K562 (cell line): ENCODE measurements at regions not wholly inside any gene's neighbourhood (a gene's known extent, or its start where the extent isn't known, plus 50 kb on each side); places are given as distances from the start of the nearest gene placed in this dataset.

ENCODE experiments used
- ATAC-seq: fragments of 200-7000 bp; cut with Tn5 transposase; 3 replicates; pipeline ENCODE4 v1.9.1; 2020; ENCODE audit warnings: moderate library complexity
- BruUV-seq: library from RNA; stranded (reverse); fragments of 400-500 nt; replicated peaks from 2 replicates; lab custom pipeline; 2021; lab: Mats Ljungman, UMichigan
- CTCF ChIA-PET: fragments of 300-600 bp; formaldehyde crosslinking; extraction: SDS; loops from one replicate; lab custom pipeline; 2021; ENCODE audit warnings: low intra/inter-chr PET ratio; lab: Yijun Ruan, JAX
- POLR2A ChIA-PET: fragments of 300-600, 350-650 bp; sonication (Branson Sonifier 250); formaldehyde crosslinking; extraction: SDS; loops from one replicate; lab custom pipeline; 2021; ENCODE audit warnings: antibody characterized with exemption, inconsistent platforms; lab: Yijun Ruan, JAX
- DNase-seq, 4 experiments: peaks; one replicate each; pipeline versions ENCODE4 v3.0.0 to v3.0.0-alpha.2; 2011 to 2018; ENCODE audit warnings: low spot score in 3 of 4, mixed read lengths in 3 of 4; ENCODE audit errors: extremely low read depth in 1 of 4
- FAIRE-seq: peaks from 2 replicates; lab custom pipeline; 2011; peaks lifted over from hg19 to GRCh38; lab: Jason Lieb, UNC
- H2AFZ ChIP-seq: 2 replicates; pipeline ENCODE4 v1.6.0; 2011; ENCODE audit warnings: low read depth, low read length, control low read depth, inconsistent platforms
- H3K27ac ChIP-seq: fragments of 200-600 bp; 3 replicates; pipeline ENCODE4 v1.8.0; 2011; ENCODE audit warnings: low read depth, mild to moderate bottlenecking, control low read depth, inconsistent platforms, low read length, moderate library complexity, mixed read lengths; ENCODE audit errors: extremely low read depth
- H3K27me3 ChIP-seq, 2 experiments: fragments of 300-600 bp in 1 of 2; 2 replicates in 1 of 2; 3 replicates in 1 of 2; pipeline versions ENCODE4 v1.6.0 to v1.8.0; 2011; ENCODE audit warnings: inconsistent platforms in 2 of 2, low read length in 2 of 2, mild to moderate bottlenecking in 1 of 2, mixed read lengths in 1 of 2, moderate library complexity in 1 of 2; ENCODE audit not compliant: control insufficient read depth in 2 of 2, insufficient read depth in 2 of 2
- H3K36me3 ChIP-seq: fragments of 300-600 bp; 3 replicates; pipeline ENCODE4 v1.8.0; 2011; ENCODE audit warnings: mild to moderate bottlenecking, low read length, inconsistent platforms; ENCODE audit not compliant: control insufficient read depth, insufficient read depth
- H3K4me1 ChIP-seq, 2 experiments: fragments of 200-600 bp in 1 of 2; replicated peaks in 1 of 2; 2 replicates in 1 of 2; 3 replicates in 1 of 2; pipeline versions ENCODE4 v1.5.1 to v1.8.0; 2011; ENCODE audit warnings: inconsistent platforms in 2 of 2, low read length in 2 of 2, mild to moderate bottlenecking in 1 of 2, mixed read lengths in 1 of 2, moderate library complexity in 1 of 2; ENCODE audit not compliant: control insufficient read depth in 2 of 2, insufficient read depth in 2 of 2
- H3K4me2 ChIP-seq: 2 replicates; pipeline ENCODE4 v1.6.1; 2011; ENCODE audit warnings: low read length, control low read depth, inconsistent platforms, mixed read lengths; ENCODE audit not compliant: insufficient read depth
- H3K4me3 ChIP-seq: fragments of 200-600 bp; sonication (generic), shearing (Covaris generic); 2 replicates; pipeline ENCODE4 v1.5.1; 2016; ENCODE audit warnings: control low read depth, inconsistent platforms
- H3K79me2 ChIP-seq: fragments of 200-600 bp; 3 replicates; pipeline ENCODE4 v1.8.0; 2011; ENCODE audit warnings: low read length, inconsistent platforms; ENCODE audit not compliant: control insufficient read depth, insufficient read depth
- H3K9ac ChIP-seq, 2 experiments: 2 replicates each; pipeline versions ENCODE4 v1.6.0 to v1.6.1; 2011; ENCODE audit warnings: low read depth in 2 of 2, low read length in 2 of 2, control low read depth in 1 of 2, inconsistent platforms in 1 of 2, mild to moderate bottlenecking in 1 of 2, mixed read lengths in 1 of 2; ENCODE audit not compliant: insufficient read depth in 1 of 2
- H3K9me1 ChIP-seq: one replicate; pipeline ENCODE4 v1.6.0; 2011; ENCODE audit warnings: inconsistent platforms, mild to moderate bottlenecking, low read length, moderate library complexity; ENCODE audit not compliant: control insufficient read depth, insufficient read depth
- H3K9me3 ChIP-seq: replicated peaks from 2 replicates; pipeline ENCODE4 v1.5.1; 2011; ENCODE audit warnings: low read depth, low read length, inconsistent platforms; ENCODE audit not compliant: control insufficient read depth, insufficient read depth
- H4K20me1 ChIP-seq: replicated peaks from 2 replicates; pipeline ENCODE4 v1.6.1; 2011; ENCODE audit warnings: low read length, inconsistent platforms, mixed read lengths; ENCODE audit not compliant: control insufficient read depth, insufficient read depth
- HCFC1 ChIP-seq: IDR thresholded peaks from 2 replicates; pipeline ENCODE4 v1.6.1; 2012; ENCODE audit warnings: low read depth, low read length, improper control_type of control experiment
- MBD2 ChIP-seq: sonication (generic); IDR thresholded peaks from 2 replicates; pipeline ENCODE4 v1.6.1; 2016; ENCODE audit warnings: low read depth, borderline replicate concordance
- MXI1 ChIP-seq: IDR thresholded peaks from 2 replicates; pipeline ENCODE4 v1.6.1; 2011; ENCODE audit warnings: low read depth, mild to moderate bottlenecking, improper control_type of control experiment, low read length
- PHTF2 ChIP-seq: fragments of 250-450 bp; sonication (Bioruptor Pico); IDR thresholded peaks from 2 replicates; pipeline ENCODE4 v1.5.0; 2021; ENCODE audit warnings: mild to moderate bottlenecking
- RHOXF2B ChIP-seq: fragments of 250-450 bp; sonication (Bioruptor Pico); conservative IDR thresholded peaks from 2 replicates; pipeline ENCODE4 v1.5.1; 2021
- SETDB1 ChIP-seq: IDR thresholded peaks from one replicate; pipeline ENCODE4 v1.6.1; 2012; ENCODE audit warnings: low read length, control low read depth, inconsistent platforms
- TGIF2 ChIP-seq: sonication (generic); formaldehyde crosslinking; IDR thresholded peaks from 2 replicates; pipeline ENCODE4 v1.8.1; 2022; ENCODE audit warnings: mild to moderate bottlenecking, missing genetic modification reagents, moderate library complexity
- ZBTB12 ChIP-seq: fragments of 250-450 bp; sonication (Bioruptor Pico); IDR thresholded peaks from 2 replicates; pipeline ENCODE4 v1.4.0; 2020
- ZBTB33 ChIP-seq: sonication (generic); formaldehyde crosslinking; IDR thresholded peaks from 2 replicates; pipeline ENCODE4 v1.8.1; 2023; ENCODE audit warnings: mild to moderate bottlenecking, missing genetic modification reagents
- ZNF143 ChIP-seq: sonication (generic); formaldehyde crosslinking; IDR thresholded peaks from 2 replicates; pipeline ENCODE4 v1.9.0; 2022; ENCODE audit warnings: mild to moderate bottlenecking, missing genetic modification reagents
- ZNF175 ChIP-seq: fragments of 200-800 bp; sonication (Bioruptor generic); IDR thresholded peaks from 2 replicates; pipeline ENCODE4 v1.6.1; 2016; ENCODE audit warnings: low read depth, mild to moderate bottlenecking, missing genetic modification characterization, missing compliant biosample characterization
- ZNF76 ChIP-seq: fragments of 250-450 bp; sonication (Bioruptor Pico); IDR thresholded peaks from 2 replicates; pipeline ENCODE4 v1.4.0; 2020; ENCODE audit warnings: mild to moderate bottlenecking, moderate library complexity, borderline replicate concordance
- WGBS: fragments of 100-300 bp; shearing (Covaris generic); methylation state at CpG from one replicate; pipeline ENCODE4 v1.1.6; 2016; ENCODE audit warnings: low coverage, mixed read lengths; ENCODE audit not compliant: insufficient coverage; ENCODE audit errors: missing lambda C conversion rate; 5-methylcytosine and 5-hydroxymethylcytosine counted together
- in situ Hi-C: fragments of 300-500 bp; cut with MboI; formaldehyde crosslinking; loops from 4 replicates; pipeline ENCODE4 v1.15.0; 2018; ENCODE audit warnings: inconsistent platforms, mixed read lengths
- intact Hi-C: fragments of 100-400 bp; cut with micrococcal nuclease; formaldehyde crosslinking; loops from 2 replicates; pipeline ENCODE4 v1.14.2; 2022

GRCh38 chr4:176981551-176981950 is 188.8 kb upstream of the VEGFC start:
- H3K4me1 ChIP-seq: no peaks in the 10 kb centered on the region
- FAIRE-seq (no peak), ATAC-seq (no peak), DNase-seq (no peak)
- no peak for TF ChIP-seq HCFC1
- no peak for TF ChIP-seq MBD2
- TF ChIP-seq ZNF76 (CRISPR knock-in tag): no peak
- TF ChIP-seq ZBTB12 (CRISPR knock-in tag): no peak
- TF ChIP-seq ZBTB33: no peak
- TF ChIP-seq SETDB1: no peak
- TF ChIP-seq RHOXF2B (CRISPR knock-in tag): no peak
- TF ChIP-seq ZNF143 (CRISPR knock-in tag): no peak
- TF ChIP-seq PHTF2 (CRISPR knock-in tag): no peak
- no peak for TF ChIP-seq ZNF175 (CRISPR knock-in tag)
- TF ChIP-seq TGIF2: no peak
- no peak for TF ChIP-seq MXI1
- no peak overlapping the region for H3K4me2 ChIP-seq
- no peaks in the 10 kb centered on the region for H3K36me3 ChIP-seq
- H3K9me3 ChIP-seq: 0 out of 2 replicates have a peak, but pooled peaks cover 1% of the 10 kb centered on the region
- CTCF ChIA-PET: no interaction called here
- no peaks in the 10 kb centered on the region for H3K9me1 ChIP-seq
- no peak overlapping the region for H3K4me3 ChIP-seq
- H3K79me2 ChIP-seq: no peaks in the 10 kb centered on the region
- no TSS peak for BruUV-seq
- 0% methylated on average over 2 of the region's 2 CpGs for WGBS
- H3K27ac ChIP-seq: no peak overlapping the region
- H3K9ac ChIP-seq: no peak overlapping the region
- no peak overlapping the region for H2AFZ ChIP-seq
- no peaks in the 10 kb centered on the region for H3K27me3 ChIP-seq
- POLR2A ChIA-PET: interaction anchor here (0.6 kb wide), 1 partner anchor 44 kb away, joined by 3 read pairs; no protein-coding TSS in a partner anchor
- no peaks in the 10 kb centered on the region for H4K20me1 ChIP-seq
- intact Hi-C loops: no loop called here
- in situ Hi-C loops: no loop called here
